ENCODE measurements at regions not wholly inside any gene's neighbourhood (a gene's known extent, or its start where the extent isn't known, plus 50 kb on each side); places are given as distances from the start of the nearest gene placed in this dataset.
"Not testable (repeated sequence)": the region's sequence is repeated elsewhere in the genome, so short reads cannot be mapped to it uniquely, and the experiment has no call there.

- not testable (repeated sequence) for ATAC-seq, DNase-seq
Measured at GRCh38 chr1:219863816-219864215, 64.5 kb downstream of the SLC30A10 start.

GRCh38 chr1:219862366-219862765 is 66.0 kb downstream of the SLC30A10 start:
- DNase-seq (no peak), ATAC-seq (no peak)

DNA sequence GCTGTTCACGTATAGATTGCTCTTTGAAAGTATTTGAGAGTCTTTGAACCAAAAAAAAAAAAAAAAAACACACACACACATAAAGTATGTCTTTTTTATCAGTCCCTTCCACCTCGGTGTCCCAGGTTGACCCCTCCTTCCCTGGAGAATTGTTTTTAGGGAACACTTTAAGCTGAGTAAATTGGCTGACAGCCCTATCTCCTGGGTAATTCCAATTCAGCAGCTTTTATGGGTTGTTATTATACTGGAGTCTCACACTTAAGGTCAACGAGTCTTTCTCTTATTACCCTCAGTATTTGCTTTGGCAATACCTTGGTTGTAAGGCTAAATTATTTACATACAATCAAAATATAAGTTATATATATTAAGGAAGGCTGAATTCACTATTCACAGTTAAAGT is 69.4 kb downstream of the SLC30A10 start:
- DNase-seq (no peak), ATAC-seq (no peak)

DNA sequence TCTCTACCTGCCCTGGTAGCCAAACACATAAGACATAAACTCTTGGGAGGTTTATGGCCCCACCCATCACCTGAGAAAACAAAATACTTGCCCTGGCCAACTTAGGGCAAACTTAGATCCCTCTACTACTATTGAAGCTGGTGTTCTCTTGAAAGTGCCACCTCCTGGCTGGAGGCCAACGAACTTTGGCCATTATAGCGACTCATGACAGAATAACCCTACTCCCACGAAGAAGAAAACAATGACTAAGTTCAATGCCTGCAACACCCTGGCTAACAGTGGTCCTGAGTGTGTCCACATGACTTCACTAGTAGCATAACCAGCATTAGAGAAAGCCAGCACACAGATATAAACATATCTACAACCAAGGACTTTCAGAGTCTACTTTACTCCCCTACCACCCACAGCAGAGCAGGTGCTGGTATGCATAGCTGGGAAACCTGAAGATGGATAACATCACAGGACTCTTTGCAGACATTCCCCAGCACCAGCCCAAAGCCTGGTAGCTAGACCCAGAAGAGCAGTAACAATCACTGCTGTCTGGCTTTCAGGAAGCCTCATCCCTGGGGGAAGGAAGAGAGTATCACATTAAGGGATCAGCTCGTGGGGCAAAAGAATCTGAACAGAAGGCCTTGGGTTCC is 81.0 kb downstream of the SLC30A10 start:
- ATAC-seq = no peak
- DNase-seq = no peak

DNA sequence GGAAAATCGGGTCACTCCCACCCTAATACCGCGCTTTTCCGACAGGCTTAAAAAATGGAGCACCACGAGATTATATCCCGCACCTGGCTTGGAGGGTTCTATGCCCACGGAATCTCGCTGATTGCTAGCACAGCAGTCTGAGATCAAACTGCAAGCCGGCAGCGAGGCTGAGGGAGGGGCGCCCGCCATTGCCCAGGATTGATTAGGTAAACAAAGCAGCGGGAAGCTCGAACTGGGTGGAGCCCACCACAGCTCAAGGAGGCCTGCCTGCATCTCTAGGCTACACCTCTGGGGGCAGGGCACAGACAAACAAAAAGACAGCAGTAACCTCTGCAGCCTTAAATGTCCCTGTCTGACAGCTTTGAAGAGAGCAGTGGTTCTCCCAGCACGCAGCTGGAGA is 88.8 kb downstream of the SLC30A10 start:
- not testable (repeated sequence) for ATAC-seq, DNase-seq

GRCh38 chr1:219837994-219838294 is 90.4 kb downstream of the SLC30A10 start:
- DNase-seq (no peak), ATAC-seq (no peak)

DNA sequence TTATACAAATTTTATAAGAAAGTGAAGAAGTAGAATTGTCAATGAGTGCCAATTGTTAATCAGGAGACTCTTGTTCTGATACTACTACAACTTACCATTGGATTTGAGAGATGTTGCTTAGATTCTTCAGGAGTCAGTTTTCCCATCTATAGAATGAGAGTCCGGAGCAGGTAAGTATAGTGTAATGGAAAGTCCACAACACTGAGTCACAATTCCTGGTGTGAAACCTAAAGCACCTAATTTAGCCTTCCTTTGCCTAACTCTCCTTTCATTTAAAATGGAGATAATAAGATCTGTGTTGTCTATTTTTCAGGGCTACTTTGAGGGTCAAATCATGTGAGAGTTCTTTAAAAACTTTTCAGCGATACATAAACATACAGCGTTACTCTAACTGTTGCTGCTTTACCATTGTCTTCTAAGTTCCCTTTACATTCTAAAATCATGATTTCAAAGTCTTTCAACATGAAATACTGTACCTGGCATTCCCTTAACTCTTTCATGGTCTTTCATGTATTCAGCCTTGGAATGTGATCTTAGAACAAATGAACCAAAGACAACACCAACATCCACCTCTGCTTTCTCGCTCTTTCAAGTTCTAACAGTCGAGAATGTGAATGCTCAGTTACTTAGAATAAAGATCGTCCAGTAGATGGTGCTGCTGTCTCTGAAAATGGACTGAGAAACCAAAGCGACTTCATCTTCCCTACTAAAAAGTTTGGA is 90.9 kb downstream of the SLC30A10 start:
- ATAC-seq (no peak), DNase-seq (no peak)

DNA sequence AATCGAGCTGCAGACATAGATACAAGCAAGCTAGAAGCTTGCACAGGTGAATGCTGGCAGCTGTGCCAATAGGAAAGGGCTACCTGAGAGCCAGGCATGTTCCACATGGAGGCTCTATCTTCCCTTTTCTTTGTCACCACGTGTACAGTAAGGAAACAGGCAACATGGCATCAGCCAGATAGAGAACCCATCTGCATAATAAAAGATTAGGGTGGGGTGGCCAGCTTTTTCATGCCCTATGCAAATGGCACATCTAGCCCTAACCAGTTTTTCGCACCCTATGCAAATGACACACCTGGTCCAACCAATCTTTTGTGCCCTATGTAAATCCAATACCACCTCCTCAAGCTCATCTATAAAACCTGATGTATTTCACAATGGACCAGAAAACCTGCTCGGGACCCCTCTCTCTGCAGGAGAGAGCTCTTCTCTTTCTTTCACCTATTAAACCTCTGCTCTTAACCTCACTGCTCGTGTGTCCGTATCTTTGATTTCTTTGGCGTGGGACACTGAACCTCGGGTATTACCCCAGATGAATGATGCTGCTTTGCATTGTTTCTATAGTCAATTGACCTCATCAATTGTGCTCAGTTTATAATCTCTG is 93.9 kb downstream of the SLC30A10 start:
- no peak for ATAC-seq
- DNase-seq = no peak

DNA sequence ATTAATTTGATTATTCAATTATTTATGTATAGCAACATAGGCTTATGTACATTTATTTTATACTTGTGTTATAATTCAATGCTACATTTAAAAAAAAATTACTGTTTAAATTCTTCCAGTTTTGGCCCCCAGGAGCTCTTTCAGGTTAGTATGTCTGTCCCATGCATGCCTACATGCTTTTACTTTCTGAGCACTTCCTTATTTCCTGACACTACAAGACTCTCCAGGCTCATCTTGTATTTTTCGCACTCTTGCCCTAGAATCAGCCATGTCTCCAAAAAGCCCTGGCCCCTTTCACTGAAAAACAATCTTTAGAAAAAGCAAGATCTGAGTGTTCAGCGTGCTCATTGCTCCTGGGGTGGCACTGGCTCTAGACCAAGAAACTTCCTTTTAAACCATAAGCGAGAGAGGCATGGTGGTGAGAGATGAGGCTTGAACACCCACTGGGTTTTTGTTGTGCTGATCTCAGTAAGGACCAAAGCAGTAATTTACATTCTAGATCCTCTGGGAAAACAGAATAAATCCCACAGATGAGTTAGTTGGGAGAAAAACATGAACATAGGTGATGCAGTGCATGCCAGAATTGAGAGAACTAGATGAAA is 95.0 kb downstream of the SLC30A10 start:
- no peak for ATAC-seq
- DNase-seq = no peak

DNA sequence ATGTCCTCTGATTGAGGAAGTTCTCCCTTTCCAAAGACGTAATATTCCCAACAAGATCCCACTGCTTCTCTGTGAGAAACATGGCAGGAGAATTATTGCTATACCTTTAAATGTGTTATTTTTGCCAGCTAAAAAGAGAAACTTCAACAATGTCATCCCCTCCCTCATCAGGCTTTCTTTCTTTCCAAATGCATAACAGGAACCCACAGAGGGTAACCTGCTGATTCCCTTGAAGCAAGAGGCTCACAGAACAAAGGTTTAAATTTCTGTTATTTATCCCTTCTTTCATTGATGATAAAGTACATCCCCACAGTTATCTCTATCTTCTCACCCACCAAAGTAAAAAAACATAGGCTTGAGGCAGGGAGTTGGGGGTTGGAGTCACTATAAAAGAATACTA is 102.1 kb downstream of the SLC30A10 start:
- DNase-seq = no peak
- ATAC-seq = no peak

- DNase-seq = no peak
- ATAC-seq = no peak
Measured at GRCh38 chr1:219825355-219825754, 103.0 kb downstream of the SLC30A10 start.

DNA sequence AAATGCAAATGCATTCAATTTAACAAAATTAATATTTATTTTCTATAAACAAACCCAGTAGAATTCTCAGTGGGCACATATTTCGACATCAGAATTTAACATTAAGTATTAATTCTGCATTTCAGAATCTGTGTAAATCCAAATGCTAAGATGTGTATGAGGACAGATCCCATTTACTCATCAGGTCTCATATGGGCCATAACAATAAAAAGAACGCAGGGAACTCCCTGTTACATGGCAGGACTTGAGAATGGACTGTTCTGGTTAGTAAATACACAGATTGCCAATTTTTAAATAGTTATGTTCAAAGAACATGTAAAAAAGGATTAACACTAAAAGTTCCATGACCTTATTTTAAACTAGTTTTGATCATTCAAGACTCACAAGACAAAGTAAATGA is 104.0 kb downstream of the SLC30A10 start:
- DNase-seq (no peak), ATAC-seq (no peak)

DNA sequence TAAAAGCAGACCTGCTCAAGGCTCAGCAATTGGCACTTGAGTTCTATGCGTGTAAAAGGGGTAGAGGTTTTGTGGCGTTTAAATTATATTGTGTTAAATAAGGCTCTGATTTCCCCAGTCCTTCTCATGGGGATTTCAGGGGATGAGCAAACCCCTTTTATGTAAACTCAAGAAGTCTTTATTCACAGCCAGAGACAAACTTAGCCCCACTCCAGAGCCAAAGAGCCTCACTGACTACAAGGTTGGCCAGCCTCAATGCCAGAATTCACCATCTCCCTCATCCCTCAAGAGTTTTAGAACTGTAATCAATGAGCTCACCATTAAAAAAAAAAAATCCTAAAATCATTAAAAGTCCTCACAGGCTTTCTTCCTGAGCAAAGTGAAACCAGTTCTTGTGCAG is 107.8 kb downstream of the SLC30A10 start:
- ATAC-seq (no peak), DNase-seq (no peak)

GRCh38 chr1:219817914-219818313 is 110.4 kb downstream of the SLC30A10 start:
- ATAC-seq (no peak), DNase-seq (no peak)

GRCh38 chr1:219813294-219813693 is 115.1 kb downstream of the SLC30A10 start:
- DNase-seq = no peak
- no peak for ATAC-seq

DNA sequence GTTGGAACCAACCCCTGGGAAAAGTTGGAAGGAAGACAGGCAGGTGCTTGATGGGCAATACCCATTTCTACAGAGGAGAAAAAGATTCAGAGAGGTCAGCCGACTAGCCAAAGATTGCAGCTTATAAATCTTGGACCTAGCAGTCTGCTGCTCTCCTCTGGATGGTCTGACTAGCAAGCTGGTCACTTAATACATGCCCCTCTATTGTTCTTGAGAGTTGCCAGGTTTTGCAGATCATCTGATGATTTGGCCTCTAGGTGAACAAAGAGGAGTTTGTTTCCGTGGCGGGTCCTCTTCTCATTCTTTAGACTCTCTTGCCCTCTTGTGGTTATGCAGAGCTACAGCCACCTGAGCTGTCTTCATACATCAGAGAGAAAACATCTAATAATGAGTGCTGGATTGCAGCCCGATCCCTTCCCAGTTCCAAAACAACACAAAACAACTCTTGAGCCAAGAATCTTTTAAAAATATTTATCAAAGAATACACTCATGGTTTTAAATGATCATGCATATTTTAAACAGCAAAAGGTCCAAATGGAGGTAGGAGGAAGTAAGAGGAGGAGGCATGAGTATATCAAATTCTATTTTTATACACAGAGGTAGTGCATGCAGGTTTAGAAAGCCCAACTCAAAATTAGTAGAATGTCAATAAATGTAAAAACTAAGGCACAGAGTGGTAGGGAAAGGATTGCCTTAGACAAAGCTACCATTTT is 115.7 kb downstream of the SLC30A10 start:
- ATAC-seq (no peak), DNase-seq (no peak)

GRCh38 chr1:219812086-219812485 is 116.3 kb downstream of the SLC30A10 start:
- DNase-seq (no peak), ATAC-seq (no peak)

- no peak for ATAC-seq
- DNase-seq = no peak
Measured at GRCh38 chr1:219810451-219810850, 117.9 kb downstream of the SLC30A10 start.

DNA sequence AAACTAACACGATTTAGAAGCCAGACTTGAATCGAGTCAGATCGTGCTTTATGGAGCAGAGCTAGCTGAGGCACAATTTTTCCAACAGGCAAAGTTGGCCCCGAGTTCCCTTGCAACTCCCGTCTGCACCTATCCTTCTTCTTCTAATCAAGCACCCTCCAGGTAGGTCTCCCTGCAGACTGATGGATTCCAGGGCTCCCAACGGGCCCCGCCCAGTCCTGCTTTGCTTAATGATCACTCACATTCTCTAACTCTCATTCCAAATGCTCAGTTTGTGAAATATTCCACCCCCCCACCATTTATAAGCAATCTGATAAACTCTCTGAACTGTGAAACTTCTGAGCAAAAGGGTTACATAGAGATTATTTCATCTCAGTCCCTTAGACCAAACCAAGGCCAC is 119.6 kb downstream of the SLC30A10 start:
- DNase-seq (no peak), ATAC-seq (no peak)

DNA sequence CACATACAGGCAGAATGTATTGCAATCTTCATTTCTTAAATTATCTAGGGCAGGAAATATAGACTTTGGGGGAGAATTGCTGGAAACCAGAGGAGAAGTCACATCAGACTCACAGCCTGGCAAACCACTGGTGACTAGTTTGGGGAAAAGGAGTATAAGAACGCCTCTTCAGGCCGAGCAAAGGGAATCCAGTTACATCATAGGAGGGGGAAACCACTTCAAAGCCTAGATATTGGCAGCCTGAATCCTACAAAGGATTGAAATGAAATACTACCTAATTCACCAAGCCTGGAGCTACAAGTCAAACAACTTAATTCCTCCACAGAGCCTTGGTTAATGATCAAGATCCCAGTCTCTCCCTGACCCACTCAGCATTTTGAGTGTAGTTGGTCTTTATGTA is 121.7 kb downstream of the SLC30A10 start:
- no peak for DNase-seq
- no peak for ATAC-seq

GRCh38 chr1:219806020-219806419 is 122.3 kb downstream of the SLC30A10 start:
- DNase-seq = no peak
- no peak for ATAC-seq

DNA sequence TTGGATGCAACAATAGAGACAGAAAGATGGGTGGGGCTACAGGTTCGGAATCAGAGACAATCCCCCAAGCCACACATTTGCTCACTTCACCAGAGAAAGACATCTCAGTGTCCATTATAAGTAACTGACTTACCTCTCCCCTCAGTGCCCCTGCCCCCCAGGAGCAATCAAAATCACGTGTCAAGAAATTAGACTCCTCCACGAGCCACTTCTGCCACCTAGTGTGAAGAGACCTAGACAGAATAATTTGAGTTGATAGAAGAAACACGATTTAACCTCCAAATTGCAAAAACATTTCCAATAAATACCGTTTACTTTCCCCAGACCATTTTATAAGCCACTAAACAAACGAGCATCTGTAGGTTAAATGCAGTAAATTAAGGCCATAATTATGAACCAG is 123.2 kb downstream of the SLC30A10 start:
- ATAC-seq (no peak), DNase-seq (no peak)

Measured in stimulated activated naive CD8-positive, alpha-beta T cell treated with anti-CD3 and anti-CD28 coated beads, Interleukin-15, Interleukin-2, amounts not matched to agents 100 U/mL and 50 U/mL, for 24 hours (primary cell).